Stimulated activated naive B cell treated with anti-CD40 and anti-IgM and Interleukin-4, amounts not matched to agents 10 μg/mL and 1 μg/mL and 100 μg/mL, for 72 hours (primary cell): ENCODE measurements at regions not wholly inside any gene's neighbourhood (a gene's known extent, or its start where the extent isn't known, plus 50 kb on each side); places are given as distances from the start of the nearest gene placed in this dataset.
A peak's percentile ranks its signal among the peaks of the same experiment; 100 is the strongest.

Experiments
- ATAC-seq, 2 donors: fragments of 150-1000 bp; cut with Tn5 transposase; replicated peaks; 2 replicates each; pipeline ENCODE4 v1.10.0; 2021; ENCODE audit warnings: moderate library complexity in 1 of 2
- DNase-seq: peaks from one replicate; pipeline ENCODE4 v3.0.0; 2021
- H3K27ac Mint-ChIP-seq: one replicate; pipeline ENCODE4 v1.8.0; 2022; ENCODE audit warnings: mild to moderate bottlenecking, mixed read lengths
- H3K27me3 Mint-ChIP-seq, 2 donors: one replicate each; pipeline ENCODE4 v1.8.0; 2022; ENCODE audit warnings: mixed read lengths in 2 of 2
- H3K36me3 Mint-ChIP-seq, 2 donors: one replicate each; pipeline ENCODE4 v1.8.0; 2022; ENCODE audit warnings: mixed read lengths in 2 of 2, mild to moderate bottlenecking in 1 of 2
- H3K4me1 Mint-ChIP-seq, 2 donors: one replicate each; pipeline ENCODE4 v1.8.0; 2022; ENCODE audit warnings: mixed read lengths in 2 of 2, mild to moderate bottlenecking in 1 of 2
- H3K4me3 Mint-ChIP-seq, 2 donors: one replicate each; pipeline ENCODE4 v1.8.0; 2022; ENCODE audit warnings: mild to moderate bottlenecking in 2 of 2, mixed read lengths in 2 of 2, moderate library complexity in 1 of 2
- H3K9me3 Mint-ChIP-seq, 2 donors: one replicate each; pipeline ENCODE4 v1.8.0; 2022; ENCODE audit warnings: mixed read lengths in 2 of 2, mild to moderate bottlenecking in 1 of 2

DNA sequence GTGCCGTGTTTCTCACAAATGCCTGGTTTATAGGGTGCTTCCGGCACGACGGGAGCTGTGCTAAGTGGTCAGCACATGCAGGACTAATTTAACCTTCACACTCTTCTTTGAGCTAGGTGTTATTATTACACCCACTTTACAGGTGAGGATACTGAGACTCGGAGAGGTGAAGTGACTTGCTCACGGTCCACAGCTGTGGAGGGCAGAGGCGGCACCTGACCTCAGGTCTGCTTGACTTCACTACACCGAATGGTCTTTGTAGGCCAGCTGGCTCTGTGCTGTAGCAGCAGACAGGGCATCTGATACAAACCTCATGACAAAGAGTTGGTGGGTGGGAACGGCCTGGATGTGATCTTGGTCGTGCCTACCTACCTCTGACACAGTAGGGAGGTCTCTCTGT is 102.0 kb upstream of the BOD1 start:
- Mint-ChIP-seq H3K27ac (no peak overlapping the region), H3K4me3 (no peak overlapping the region), H3K4me1 (peaks cover 10 to 16% of the 10 kb centered on the region in 2 donors), H3K27me3 (peaks cover 0 to 5% of the 10 kb centered on the region in 2 donors), H3K36me3 (no peaks in the 10 kb centered on the region), H3K9me3 (no peaks in the 10 kb centered on the region)
- ATAC-seq (no peak), DNase-seq (no peak)

DNA sequence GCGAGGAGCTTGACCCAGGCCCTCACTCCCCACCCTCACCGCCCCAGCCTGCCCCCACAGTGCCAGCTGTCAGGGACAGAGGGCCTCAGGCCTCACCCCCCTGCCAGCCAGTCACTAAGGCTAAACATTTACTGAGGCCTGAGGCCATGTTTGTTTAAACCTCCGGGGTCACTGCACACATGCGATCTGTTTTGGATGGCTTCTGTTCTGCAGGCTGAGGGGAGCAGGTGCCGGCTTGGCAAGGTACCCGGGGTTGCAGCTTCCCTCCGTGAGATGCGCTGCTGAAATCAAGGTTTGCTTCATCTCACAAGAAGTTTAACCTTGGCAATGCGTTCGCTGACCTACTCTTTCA is 103.3 kb upstream of the BOD1 start:
- DNase-seq (no peak), ATAC-seq (no peak)
- Mint-ChIP-seq H3K4me1 (peaks cover 2 to 5% of the 10 kb centered on the region in 2 donors), H3K36me3 (no peaks in the 10 kb centered on the region), H3K4me3 (no peak overlapping the region), H3K9me3 (no peaks in the 10 kb centered on the region), H3K27me3 (peaks cover 0 to 5% of the 10 kb centered on the region in 2 donors), H3K27ac (no peak overlapping the region)

DNA sequence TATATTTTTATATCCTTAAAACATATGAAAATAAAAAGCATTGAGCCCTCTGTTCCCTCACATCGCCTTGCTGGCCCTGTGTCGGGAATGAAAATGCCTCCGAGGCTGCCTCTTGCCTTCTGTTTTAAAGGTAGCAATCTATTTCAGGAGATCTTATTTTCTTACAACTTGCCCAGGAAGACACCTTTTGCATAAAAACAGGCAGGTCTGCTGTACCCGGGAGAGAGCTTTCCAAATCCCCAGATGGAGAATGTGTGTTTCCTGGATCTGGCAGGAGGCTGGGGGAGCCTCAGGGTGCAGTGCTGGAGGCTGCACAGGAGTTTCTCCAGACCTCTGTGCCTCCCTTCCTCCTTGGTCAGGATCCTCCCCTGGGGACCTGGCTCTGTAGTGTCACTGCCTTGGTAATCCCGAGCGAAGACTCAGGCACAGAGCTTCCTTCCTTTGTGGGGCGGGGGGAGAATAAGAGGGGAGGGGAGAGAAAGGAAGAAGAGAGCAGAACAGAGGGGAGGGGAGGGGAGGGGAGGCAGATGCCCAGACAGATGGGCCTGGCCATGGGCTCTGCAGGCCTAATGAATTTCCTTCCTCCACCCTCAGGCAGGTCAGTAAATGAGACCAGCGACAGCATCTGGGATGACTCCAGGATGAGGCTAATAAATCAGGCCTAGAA is 104.0 kb upstream of the BOD1 start:
- Mint-ChIP-seq H3K9me3 (peaks cover 0 to 1% of the 10 kb centered on the region in 2 donors), H3K4me1 (no peaks in the 10 kb centered on the region), H3K4me3 (no peak overlapping the region), H3K36me3 (no peaks in the 10 kb centered on the region), H3K27ac (no peak overlapping the region), H3K27me3 (peaks cover 0 to 5% of the 10 kb centered on the region in 2 donors)
- DNase-seq: no peak
- no peak for ATAC-seq

DNA sequence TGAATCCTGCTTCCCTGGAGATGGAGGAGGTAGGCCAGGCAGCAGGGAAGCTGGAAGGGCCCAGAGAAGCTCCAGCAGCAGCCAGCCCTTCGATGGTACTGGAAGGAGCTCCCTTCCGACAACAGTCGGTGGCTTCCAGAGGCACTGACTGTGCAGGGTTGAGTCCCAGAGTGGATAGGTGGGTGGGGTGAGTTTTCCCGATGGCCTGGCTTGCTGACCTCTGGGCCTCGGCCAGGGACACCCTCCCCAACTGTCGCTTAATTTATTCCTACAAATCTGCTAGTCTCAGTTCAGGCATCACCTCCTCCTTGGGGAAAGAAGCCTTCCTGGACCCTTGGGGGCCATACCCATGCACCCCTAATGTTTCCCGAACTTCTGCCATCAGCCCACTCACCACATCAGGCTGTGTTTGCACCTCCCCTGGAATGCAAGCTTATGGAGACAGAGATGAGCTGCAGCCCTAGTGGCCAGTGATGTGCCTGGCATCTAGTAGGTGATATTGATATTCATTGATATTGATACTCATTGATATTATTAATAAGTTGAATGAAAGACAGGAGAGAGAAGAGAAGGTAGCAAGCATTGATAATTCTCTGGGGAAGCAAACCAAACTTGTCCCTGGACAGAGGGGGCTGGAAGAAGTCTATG is 104.6 kb upstream of the BOD1 start:
- Mint-ChIP-seq H3K36me3 (no peaks in the 10 kb centered on the region), H3K27me3 (peaks cover 0 to 5% of the 10 kb centered on the region in 2 donors), H3K9me3 (peaks cover 0 to 3% of the 10 kb centered on the region in 2 donors), H3K27ac (no peak overlapping the region), H3K4me1 (no peaks in the 10 kb centered on the region), H3K4me3 (no peak overlapping the region)
- DNase-seq (no peak), ATAC-seq (no peak)

DNA sequence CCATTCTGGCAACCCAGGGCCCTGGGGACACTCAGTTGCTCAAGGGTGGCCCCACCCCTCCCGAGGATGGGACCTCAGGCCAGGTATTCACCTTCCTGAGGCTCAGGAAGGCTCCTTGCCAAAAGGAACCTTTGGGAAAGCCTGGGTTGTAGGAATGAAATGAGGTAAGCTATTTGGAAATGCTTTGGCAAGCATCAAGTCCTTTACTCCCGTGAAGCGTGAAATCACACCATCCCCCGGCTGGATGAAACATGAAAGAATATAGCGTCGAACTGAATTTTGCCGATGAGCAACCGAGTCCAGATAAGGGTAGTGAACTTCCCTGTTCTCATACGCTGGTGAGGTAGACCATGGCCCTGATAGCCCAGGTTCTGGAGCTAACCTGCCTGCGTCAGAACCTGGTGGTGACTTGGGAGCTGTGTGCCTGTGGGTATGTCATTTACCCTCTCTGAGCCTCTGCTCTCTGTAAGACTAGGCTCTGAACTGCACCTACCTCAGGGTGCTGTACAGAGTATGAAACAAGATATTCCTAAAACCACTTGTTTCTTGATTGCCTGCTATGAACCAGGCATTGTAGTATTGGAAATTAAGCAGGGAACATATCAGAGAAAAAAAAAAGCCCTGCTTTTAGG is 105.3 kb upstream of the BOD1 start:
- DNase-seq (no peak), ATAC-seq (no peak)
- peaks cover 0 to 2% of the 10 kb centered on the region in 2 donors for H3K4me1 Mint-ChIP-seq
- peaks cover 0 to 3% of the 10 kb centered on the region in 2 donors for H3K9me3 Mint-ChIP-seq
- no peak overlapping the region for H3K4me3 Mint-ChIP-seq
- H3K36me3 Mint-ChIP-seq: no peaks in the 10 kb centered on the region
- H3K27ac Mint-ChIP-seq: no peak overlapping the region
- H3K27me3 Mint-ChIP-seq: peaks cover 0 to 5% of the 10 kb centered on the region in 2 donors

DNA sequence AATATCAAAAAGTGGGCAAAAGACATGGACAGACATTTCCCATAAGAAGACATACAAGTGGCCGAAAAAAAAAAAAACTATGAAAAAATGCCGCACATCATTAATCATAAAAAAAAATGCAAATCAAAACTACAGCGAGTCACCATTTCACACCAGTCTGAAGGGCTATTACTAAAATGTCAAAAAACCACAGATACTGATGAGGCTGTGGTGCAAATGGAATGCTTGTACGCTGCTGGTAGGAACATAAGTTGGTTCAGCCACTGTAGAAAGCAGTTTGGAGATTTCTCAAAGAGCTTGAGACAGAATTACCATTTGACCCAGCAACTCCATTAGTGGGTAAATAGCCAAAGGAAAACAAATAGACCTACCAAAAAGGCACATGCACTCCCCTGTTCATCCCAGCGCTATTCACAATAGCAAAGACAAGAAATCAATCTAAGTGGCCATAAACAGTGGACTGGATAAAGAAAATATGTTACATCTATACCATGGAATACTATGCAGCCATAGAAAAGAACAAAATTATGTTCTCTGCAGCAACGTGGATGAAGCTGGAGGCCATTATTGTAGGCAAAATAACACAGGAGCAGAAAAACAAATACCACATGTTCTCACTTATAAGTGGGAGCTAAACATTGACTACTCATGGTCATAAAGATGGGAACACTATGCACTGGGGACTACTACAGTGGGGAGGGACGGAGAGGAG is 110.6 kb upstream of the BOD1 start:
- H3K27ac Mint-ChIP-seq: no peak overlapping the region
- peaks cover 0 to 5% of the 10 kb centered on the region in 2 donors for H3K27me3 Mint-ChIP-seq
- H3K4me1 Mint-ChIP-seq: peaks cover 9 to 13% of the 10 kb centered on the region in 2 donors
- peaks cover 0 to 3% of the 10 kb centered on the region in 2 donors for H3K9me3 Mint-ChIP-seq
- no peak overlapping the region for H3K4me3 Mint-ChIP-seq
- peak; percentile 57 to 67 for ATAC-seq
- H3K36me3 Mint-ChIP-seq: no peaks in the 10 kb centered on the region
- DNase-seq: no peak

DNA sequence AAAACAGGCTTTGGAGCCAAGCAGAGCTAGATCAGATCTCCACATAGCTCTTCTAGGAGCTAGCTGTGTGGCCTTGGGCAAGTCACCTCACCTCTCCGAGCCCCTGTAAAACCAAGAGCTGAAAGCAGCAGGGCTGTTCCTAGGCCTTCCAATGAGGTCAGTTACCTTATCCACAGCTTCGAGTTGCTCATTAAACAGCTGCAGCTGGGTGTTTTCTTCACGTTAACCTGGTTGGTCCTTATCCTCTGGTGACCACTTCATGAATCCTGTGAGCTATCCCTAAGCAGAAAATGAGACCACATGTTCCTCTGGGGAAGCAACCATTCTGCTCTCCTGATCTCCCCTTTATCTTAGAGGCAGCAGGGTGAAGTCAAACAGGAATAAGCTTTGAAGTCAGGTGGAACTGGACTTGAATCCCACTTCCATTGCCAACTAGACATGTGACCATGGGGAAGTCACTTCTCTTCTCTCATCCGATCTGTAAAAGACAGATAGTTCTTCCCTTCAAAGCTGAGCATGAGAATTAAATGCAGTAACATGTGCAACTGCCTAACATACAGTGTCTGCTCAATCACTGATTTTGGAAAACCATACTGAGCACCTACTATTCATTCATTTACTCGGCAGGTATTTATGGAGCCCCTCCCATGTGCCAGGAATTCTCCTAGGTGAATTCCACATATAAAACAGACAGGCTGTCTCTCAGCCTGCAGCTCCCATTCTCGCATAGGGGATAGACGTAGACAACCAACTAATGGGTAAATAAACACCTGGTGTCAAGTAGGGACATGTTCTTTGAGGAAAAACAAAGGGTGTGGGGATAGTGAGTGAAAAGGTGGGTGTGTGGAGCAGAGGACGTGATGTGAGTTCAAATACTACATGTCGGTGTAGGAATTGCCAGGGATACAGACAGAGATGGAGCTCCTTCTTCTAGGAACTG is 111.7 kb upstream of the BOD1 start:
- no peak for DNase-seq
- Mint-ChIP-seq H3K4me3 (no peak overlapping the region), H3K27me3 (no peaks in the 10 kb centered on the region), H3K36me3 (no peaks in the 10 kb centered on the region), H3K27ac (no peak overlapping the region), H3K4me1 (peaks cover 12 to 20% of the 10 kb centered on the region in 2 donors), H3K9me3 (peaks cover 0 to 3% of the 10 kb centered on the region in 2 donors)
- ATAC-seq: no peak

DNA sequence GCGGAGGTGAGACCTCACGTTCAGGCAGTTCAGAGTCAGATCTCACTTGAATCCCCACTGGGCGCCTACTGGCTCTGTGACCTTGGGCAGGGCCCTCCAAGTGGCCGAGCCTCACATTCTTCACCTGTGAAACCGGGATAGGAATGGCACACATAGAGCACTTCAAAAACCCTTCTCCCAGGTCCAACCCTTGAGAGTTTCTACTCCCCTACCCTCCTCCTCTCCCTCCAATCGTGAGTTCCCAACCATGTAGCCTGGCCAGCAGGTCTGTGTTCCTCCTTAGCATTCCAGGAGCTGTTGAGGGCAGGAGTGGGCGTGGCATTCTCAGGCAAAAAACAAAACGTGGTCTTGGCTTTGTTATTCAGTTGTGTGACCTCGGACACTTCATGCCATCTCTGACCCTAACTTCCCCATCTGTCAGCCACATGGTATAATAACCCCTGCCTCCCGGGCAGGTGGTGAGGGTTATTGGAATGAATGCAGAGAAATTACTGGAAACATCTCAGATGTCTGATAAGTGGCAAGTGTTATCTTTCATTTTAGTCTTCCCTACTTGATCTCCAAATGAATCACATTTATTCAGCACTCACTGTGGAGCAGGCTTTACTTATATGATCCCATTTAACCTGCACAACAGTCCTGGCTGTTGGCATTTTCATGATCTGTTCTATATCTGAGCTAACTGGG is 112.8 kb upstream of the BOD1 start:
- ATAC-seq (no peak), DNase-seq (no peak)
- Mint-ChIP-seq H3K4me3 (no peak overlapping the region), H3K27me3 (no peaks in the 10 kb centered on the region), H3K9me3 (peaks cover 0 to 3% of the 10 kb centered on the region in 2 donors), H3K27ac (no peak overlapping the region), H3K36me3 (no peaks in the 10 kb centered on the region), H3K4me1 (peaks cover 23 to 31% of the 10 kb centered on the region in 2 donors)

DNA sequence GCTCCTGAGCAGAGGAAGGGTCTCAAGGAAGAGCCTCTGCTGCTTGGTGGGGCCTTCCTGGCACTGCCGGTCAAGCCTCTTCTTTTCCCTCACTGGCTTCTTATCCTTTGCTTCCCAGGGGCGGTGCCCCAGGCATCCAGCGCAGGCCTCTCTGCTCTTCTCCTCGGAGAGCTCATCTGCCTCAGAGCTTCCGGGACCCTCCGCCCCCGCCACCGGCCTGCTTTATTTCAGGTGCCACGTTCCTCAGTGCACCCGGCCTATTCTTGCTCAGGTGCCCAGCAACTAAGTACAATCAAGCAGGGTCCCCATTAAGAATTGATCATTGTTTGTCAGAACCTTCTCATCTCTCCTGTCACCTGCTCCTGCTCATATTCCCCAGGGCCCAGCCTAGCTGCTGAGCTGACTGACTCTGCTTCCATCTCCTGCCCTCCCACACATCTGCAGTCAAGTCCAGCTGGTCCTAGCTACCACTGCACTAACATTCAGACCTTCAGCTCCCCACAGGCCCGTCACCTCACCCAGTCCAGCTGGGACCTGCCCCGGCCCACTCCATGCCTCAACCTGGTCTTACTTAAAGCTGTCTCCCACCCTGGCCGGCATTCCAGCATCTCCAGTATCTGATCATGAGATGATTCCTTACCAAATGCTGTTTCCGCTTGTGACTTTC is 114.3 kb upstream of the BOD1 start:
- ATAC-seq: no peak
- Mint-ChIP-seq H3K4me3 (no peak overlapping the region), H3K9me3 (no peaks in the 10 kb centered on the region), H3K36me3 (no peaks in the 10 kb centered on the region), H3K27ac (peak overlapping the region; percentile 26), H3K27me3 (no peaks in the 10 kb centered on the region), H3K4me1 (peaks cover 31 to 46% of the 10 kb centered on the region in 2 donors)
- DNase-seq: no peak

DNA sequence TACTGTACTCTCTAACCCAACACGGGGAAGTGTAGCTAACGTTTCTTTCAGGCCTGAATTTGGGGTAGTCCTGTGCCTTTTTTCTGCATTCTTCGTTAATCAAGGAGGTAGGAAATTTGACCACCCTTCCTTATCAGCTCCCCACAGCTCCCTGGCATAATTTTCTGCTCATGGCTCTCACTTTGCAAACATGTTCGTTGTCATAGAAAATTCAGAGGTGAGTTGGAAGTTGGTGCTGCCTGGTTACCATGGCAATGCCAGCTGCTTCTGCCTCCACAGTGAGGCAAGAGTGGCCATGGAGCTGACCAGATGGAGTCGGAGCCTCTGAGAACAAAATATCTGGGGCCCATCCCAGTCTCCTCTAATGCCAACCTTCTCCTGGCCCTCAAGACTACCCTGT is 116.6 kb upstream of the BOD1 start:
- peaks cover 46 to 67% of the 10 kb centered on the region in 2 donors for H3K4me1 Mint-ChIP-seq
- H3K4me3 Mint-ChIP-seq: no peak overlapping the region
- H3K9me3 Mint-ChIP-seq: no peaks in the 10 kb centered on the region
- no peak overlapping the region for H3K27ac Mint-ChIP-seq
- H3K36me3 Mint-ChIP-seq: no peaks in the 10 kb centered on the region
- DNase-seq: no peak
- ATAC-seq: no peak
- H3K27me3 Mint-ChIP-seq: no peaks in the 10 kb centered on the region

DNA sequence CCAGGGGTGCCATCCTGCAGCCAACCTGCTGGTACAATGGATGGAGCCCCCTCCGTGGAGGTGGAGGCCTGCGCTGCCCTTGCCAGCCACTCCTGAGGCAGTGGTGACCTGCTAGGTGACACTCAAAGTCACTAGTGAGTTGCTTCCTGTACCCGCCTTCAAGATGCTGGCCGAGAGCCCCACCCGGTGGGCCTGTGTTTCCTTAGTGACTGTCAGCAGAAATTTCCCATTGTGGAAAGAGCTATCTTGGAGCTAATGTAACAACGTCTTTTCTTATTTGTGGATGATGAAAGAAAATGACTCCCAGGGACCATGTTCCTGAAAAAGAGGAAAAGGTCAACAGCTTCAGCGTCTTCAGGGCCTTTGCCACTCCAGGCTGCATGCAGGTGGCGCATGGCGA is 117.0 kb upstream of the BOD1 start:
- H3K4me1 Mint-ChIP-seq: peaks cover 46 to 71% of the 10 kb centered on the region in 2 donors
- peak overlapping the region; percentile 97 for H3K27ac Mint-ChIP-seq
- H3K27me3 Mint-ChIP-seq: no peaks in the 10 kb centered on the region

DNA sequence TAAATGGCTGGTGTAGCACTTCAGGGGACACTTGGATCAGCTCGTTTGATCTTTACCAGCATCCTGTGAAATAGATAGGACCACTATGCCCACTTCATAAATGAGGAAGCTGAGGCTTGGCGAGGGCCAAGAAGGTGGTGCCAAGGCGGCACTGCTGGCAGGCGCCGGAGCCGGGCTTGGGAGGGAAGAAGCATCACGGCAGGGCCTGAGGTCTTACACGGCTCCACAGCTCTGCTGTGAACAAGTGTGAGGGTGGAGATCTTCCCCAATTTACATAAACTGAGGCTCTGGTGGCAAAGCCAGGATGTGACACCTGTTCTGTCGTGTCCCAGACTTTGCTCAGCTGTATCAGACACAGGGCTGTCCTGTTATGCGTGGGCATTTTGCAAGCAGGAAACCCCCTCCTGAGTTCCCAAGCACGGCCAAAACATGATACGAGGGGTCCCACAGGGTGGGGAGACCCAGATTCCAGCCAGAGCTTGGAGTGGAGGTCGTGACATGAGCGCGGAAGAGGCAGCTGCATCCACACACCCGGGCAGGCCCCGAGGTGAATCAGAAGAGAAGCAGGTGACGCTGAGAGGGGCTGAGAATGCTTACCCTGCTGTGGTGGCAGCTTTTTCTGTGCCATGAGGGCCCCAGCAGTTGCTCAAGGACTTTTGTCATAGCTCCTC is 117.5 kb upstream of the BOD1 start:
- Mint-ChIP-seq H3K4me1 (peaks cover 46 to 72% of the 10 kb centered on the region in 2 donors), H3K9me3 (no peaks in the 10 kb centered on the region), H3K27me3 (no peaks in the 10 kb centered on the region), H3K27ac (peak overlapping the region; percentile 97), H3K36me3 (no peaks in the 10 kb centered on the region), H3K4me3 (no peak overlapping the region)
- DNase-seq: peak; percentile 61
- peak; percentile 81 to 83 for ATAC-seq

More for the DNA sequence above, 117.0 kb upstream of the BOD1 start:
- ATAC-seq (no peak), DNase-seq (no peak)
- Mint-ChIP-seq H3K9me3 (no peaks in the 10 kb centered on the region), H3K4me3 (no peak overlapping the region), H3K36me3 (no peaks in the 10 kb centered on the region)
